ENCODE measurements at regions not wholly inside any gene's neighbourhood (a gene's known extent, or its start where the extent isn't known, plus 50 kb on each side); places are given as distances from the start of the nearest gene placed in this dataset.
"Not testable (repeated sequence)": the region's sequence is repeated elsewhere in the genome, so short reads cannot be mapped to it uniquely, and the experiment has no call there.

DNA sequence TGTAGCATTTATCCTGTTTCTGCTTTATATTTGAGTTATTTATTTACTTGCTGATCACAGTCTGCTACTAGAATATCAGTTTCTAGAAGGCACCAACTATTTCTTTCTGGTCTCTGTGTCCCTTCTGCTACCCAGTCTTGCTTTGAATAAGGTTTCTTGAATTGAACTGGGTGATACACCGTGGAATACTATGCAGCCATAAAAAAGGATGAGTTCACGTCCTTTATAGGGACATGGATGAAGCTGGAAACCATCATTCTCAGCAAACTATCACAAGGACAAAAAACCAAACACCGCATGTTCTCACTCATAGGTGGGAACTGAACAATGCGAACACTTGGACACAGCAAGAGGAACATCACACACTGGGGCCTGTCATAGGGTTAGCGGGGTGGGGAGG, 109.6 kb upstream of the PLXNA2 start:
- H3K79me1 ChIP-seq (ENCODE audit: low read length); H3K9me3 ChIP-seq (ENCODE audit: insufficient read depth, low read depth, low read length); DNase-seq; H2AFZ ChIP-seq (ENCODE audit: insufficient read depth, low read length, poor library complexity); H2BK12ac ChIP-seq (ENCODE audit: low read length); H3K27ac ChIP-seq (ENCODE audit: low read depth, low read length); H3K4me1 ChIP-seq (ENCODE audit: control insufficient read depth in 1 of 2, insufficient read depth in 2 of 2, low read length in 2 of 2); H4K8ac ChIP-seq (ENCODE audit: low read depth, low read length); H3K4me3 ChIP-seq (ENCODE audit: low read depth, low read length); H4K91ac ChIP-seq (ENCODE audit: low read depth, low read length); H3K79me2 ChIP-seq (ENCODE audit: control insufficient read depth, insufficient read depth, low read length, poor library complexity); H3K4me2 ChIP-seq (ENCODE audit: low read length); H2BK5ac ChIP-seq (ENCODE audit: low read depth, low read length, poor library complexity); H3K14ac ChIP-seq (ENCODE audit: low read length); H3K36me3 ChIP-seq (ENCODE audit: control insufficient read depth in 1 of 2, insufficient read depth in 2 of 2, low read length in 2 of 2); H3K18ac ChIP-seq (ENCODE audit: low read length); H3K9ac ChIP-seq (ENCODE audit: low read length); H2BK120ac ChIP-seq (ENCODE audit: insufficient read depth, low read length, poor library complexity); H4K12ac ChIP-seq (ENCODE audit: low read depth, low read length); H3K4ac ChIP-seq (ENCODE audit: low read depth, low read length); H3K23ac ChIP-seq (ENCODE audit: low read length); H3K27me3 ChIP-seq (ENCODE audit: insufficient read depth, low read length); H2AK5ac ChIP-seq (ENCODE audit: low read length): not testable (repeated sequence)
- no CpG with 5 or more reads among the region's 5 CpGs for WGBS (ENCODE audit: extremely low coverage, insufficient coverage, insufficient read length)

DNA sequence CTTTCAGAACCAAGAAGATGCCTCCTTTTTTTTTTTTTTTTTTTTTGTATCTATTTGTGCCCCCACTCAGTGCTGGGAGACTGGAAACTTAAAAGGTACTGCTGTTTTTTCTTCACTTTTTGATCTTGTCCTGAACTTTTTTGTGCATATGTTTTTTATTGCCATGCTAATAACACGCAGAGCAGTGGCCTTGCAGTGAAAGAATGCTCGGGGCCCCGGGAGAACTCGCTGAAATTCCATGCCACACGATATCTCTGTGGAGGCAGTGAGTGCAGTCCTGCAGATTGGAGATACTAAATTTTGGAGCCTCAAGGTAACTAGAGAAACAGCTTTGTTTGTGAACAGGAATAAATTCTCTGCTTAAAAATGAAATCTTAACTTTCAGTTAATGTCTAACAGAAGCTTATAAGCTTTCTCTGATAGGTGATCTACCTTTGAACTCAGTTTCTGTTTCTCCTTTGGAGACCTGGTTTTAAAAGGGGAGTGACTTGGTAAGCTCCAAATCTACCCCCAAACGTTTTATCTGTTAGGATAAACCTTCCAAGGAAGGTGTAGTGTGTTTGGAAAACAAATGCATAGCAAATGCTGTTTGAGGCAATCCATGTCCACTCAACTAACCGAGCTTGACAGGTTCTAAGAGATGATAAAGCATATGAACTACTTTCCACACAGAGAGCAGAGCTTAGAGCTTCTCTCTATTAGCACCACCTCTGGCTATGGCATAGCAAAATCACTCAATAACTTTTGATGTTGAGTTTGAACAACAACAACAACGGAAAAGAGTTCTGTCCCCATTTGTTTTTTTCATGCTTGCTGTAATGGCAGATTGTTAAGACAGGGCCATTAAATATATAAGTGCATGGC, 113.7 kb upstream of the PLXNA2 start:
- Histone ChIP-seq H3K4me3 (ENCODE audit: low read depth, low read length) (no peak overlapping the region), H3K79me1 (ENCODE audit: low read length) (no peaks in the 10 kb centered on the region), H4K8ac (ENCODE audit: low read depth, low read length) (no peak overlapping the region), H4K12ac (ENCODE audit: low read depth, low read length) (no peak overlapping the region), H4K91ac (ENCODE audit: low read depth, low read length) (no peak overlapping the region), H3K23ac (ENCODE audit: low read length) (no peak overlapping the region), H2AK5ac (ENCODE audit: low read length) (no peak overlapping the region), H2BK5ac (ENCODE audit: low read depth, low read length, poor library complexity) (no peak overlapping the region), H2BK12ac (ENCODE audit: low read length) (no peak overlapping the region), H3K18ac (ENCODE audit: low read length) (no peak overlapping the region), H3K79me2 (ENCODE audit: control insufficient read depth, insufficient read depth, low read length, poor library complexity) (no peaks in the 10 kb centered on the region), H3K9ac (ENCODE audit: low read length) (no peak overlapping the region), H3K36me3 (ENCODE audit: control insufficient read depth in 1 of 2, insufficient read depth in 2 of 2, low read length in 2 of 2) (no peaks in the 10 kb centered on the region), H2BK120ac (ENCODE audit: insufficient read depth, low read length, poor library complexity) (no peak overlapping the region), H3K14ac (ENCODE audit: low read length) (no peak overlapping the region), H3K4me2 (ENCODE audit: low read length) (no peak overlapping the region), H3K27me3 (ENCODE audit: insufficient read depth, low read length) (no peaks in the 10 kb centered on the region), H3K4me1 (ENCODE audit: control insufficient read depth in 1 of 2, insufficient read depth in 2 of 2, low read length in 2 of 2) (peaks cover 4 to 6% of the 10 kb centered on the region in 2 experiments), H2AFZ (ENCODE audit: insufficient read depth, low read length, poor library complexity) (no peak overlapping the region), H3K4ac (ENCODE audit: low read depth, low read length) (no peak overlapping the region), H3K9me3 (ENCODE audit: insufficient read depth, low read depth, low read length) (no peaks in the 10 kb centered on the region), H3K27ac (ENCODE audit: low read depth, low read length) (no peak overlapping the region)
- DNase-seq: peak in 1 of 2 donors; percentile 44
- no CpG with 5 or more reads among the region's 8 CpGs for WGBS (ENCODE audit: extremely low coverage, insufficient coverage, insufficient read length)

DNA sequence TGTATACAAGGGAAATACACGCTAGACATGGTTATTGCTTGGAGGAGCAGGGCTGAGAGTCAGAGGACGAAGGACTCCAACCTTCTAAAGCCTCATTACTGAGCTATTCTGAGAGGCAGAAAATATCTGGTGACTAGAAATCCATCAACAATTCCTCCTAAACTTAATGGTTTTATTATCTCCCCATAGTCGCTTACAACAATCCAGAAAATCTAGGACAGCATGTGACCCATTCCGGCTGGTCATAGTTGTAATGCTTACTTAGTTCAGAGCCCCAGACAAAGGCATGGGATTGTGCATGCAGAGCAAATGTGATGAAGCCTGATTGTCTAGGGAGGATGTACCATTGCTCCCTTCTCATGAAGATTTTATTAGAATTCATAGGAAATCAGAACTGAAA, 114.5 kb upstream of the PLXNA2 start:
- no peak overlapping the region for H2BK12ac ChIP-seq (ENCODE audit: low read length)
- no peak overlapping the region for H3K9ac ChIP-seq (ENCODE audit: low read length)
- peak in 1 of 2 donors; percentile 66 for DNase-seq
- no peaks in the 10 kb centered on the region for H3K9me3 ChIP-seq (ENCODE audit: insufficient read depth, low read depth, low read length)
- no CpG with 5 or more reads among the region's 4 CpGs for WGBS (ENCODE audit: extremely low coverage, insufficient coverage, insufficient read length)
- no peaks in the 10 kb centered on the region for H3K79me2 ChIP-seq (ENCODE audit: control insufficient read depth, insufficient read depth, low read length, poor library complexity)
- no peak overlapping the region for H3K4me3 ChIP-seq (ENCODE audit: low read depth, low read length)
- H2AFZ ChIP-seq (ENCODE audit: insufficient read depth, low read length, poor library complexity): no peak overlapping the region
- no peak overlapping the region for H2BK5ac ChIP-seq (ENCODE audit: low read depth, low read length, poor library complexity)
- no peak overlapping the region for H2AK5ac ChIP-seq (ENCODE audit: low read length)
- no peak overlapping the region for H3K4me2 ChIP-seq (ENCODE audit: low read length)
- no peak overlapping the region for H4K12ac ChIP-seq (ENCODE audit: low read depth, low read length)
- no peaks in the 10 kb centered on the region for H3K79me1 ChIP-seq (ENCODE audit: low read length)
- H3K4me1 ChIP-seq (ENCODE audit: control insufficient read depth in 1 of 2, insufficient read depth in 2 of 2, low read length in 2 of 2): peaks cover 4 to 6% of the 10 kb centered on the region in 2 experiments
- H3K27me3 ChIP-seq (ENCODE audit: insufficient read depth, low read length): no peaks in the 10 kb centered on the region
- no peak overlapping the region for H4K8ac ChIP-seq (ENCODE audit: low read depth, low read length)
- H3K36me3 ChIP-seq (ENCODE audit: control insufficient read depth in 1 of 2, insufficient read depth in 2 of 2, low read length in 2 of 2): no peaks in the 10 kb centered on the region
- no peak overlapping the region for H2BK120ac ChIP-seq (ENCODE audit: insufficient read depth, low read length, poor library complexity)
- H3K18ac ChIP-seq (ENCODE audit: low read length): no peak overlapping the region
- no peak overlapping the region for H3K27ac ChIP-seq (ENCODE audit: low read depth, low read length)
- no peak overlapping the region for H3K4ac ChIP-seq (ENCODE audit: low read depth, low read length)
- no peak overlapping the region for H3K23ac ChIP-seq (ENCODE audit: low read length)
- no peak overlapping the region for H3K14ac ChIP-seq (ENCODE audit: low read length)
- no peak overlapping the region for H4K91ac ChIP-seq (ENCODE audit: low read depth, low read length)

DNA sequence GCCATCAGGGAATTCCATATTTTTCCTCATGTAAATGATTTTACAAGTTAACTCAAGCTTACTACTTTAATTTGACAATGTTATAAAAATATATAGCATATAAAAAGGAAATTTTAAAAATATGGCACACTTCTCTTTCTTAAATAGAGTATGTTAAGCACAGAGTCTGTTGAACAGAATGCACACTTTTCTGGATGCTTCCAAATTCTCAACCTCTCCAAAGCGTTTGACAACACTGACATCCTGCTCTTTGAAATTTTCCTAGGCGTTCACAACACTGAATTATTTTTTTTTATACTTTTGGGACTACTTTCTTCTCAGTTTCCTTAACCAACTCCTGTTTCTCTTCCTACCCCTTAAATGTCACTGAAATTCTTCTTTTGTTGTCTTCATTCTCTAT, 117.8 kb upstream of the PLXNA2 start:
- no peaks in the 10 kb centered on the region for H3K27me3 ChIP-seq (ENCODE audit: insufficient read depth, low read length)
- H2BK5ac ChIP-seq (ENCODE audit: low read depth, low read length, poor library complexity): no peak overlapping the region
- H3K18ac ChIP-seq (ENCODE audit: low read length): no peak overlapping the region
- H2AFZ ChIP-seq (ENCODE audit: insufficient read depth, low read length, poor library complexity): no peak overlapping the region
- no peak overlapping the region for H3K14ac ChIP-seq (ENCODE audit: low read length)
- no peak overlapping the region for H3K4me2 ChIP-seq (ENCODE audit: low read length)
- no peak overlapping the region for H3K27ac ChIP-seq (ENCODE audit: low read depth, low read length)
- no peaks in the 10 kb centered on the region for H3K79me2 ChIP-seq (ENCODE audit: control insufficient read depth, insufficient read depth, low read length, poor library complexity)
- no peak overlapping the region for H2AK5ac ChIP-seq (ENCODE audit: low read length)
- H3K9me3 ChIP-seq (ENCODE audit: insufficient read depth, low read depth, low read length): no peaks in the 10 kb centered on the region
- no CpG with 5 or more reads among the region's 2 CpGs for WGBS (ENCODE audit: extremely low coverage, insufficient coverage, insufficient read length)
- no peak overlapping the region for H3K9ac ChIP-seq (ENCODE audit: low read length)
- no peak overlapping the region for H3K4me3 ChIP-seq (ENCODE audit: low read depth, low read length)
- no peak overlapping the region for H4K12ac ChIP-seq (ENCODE audit: low read depth, low read length)
- no peak overlapping the region for H3K23ac ChIP-seq (ENCODE audit: low read length)
- H3K4ac ChIP-seq (ENCODE audit: low read depth, low read length): no peak overlapping the region
- H4K8ac ChIP-seq (ENCODE audit: low read depth, low read length): no peak overlapping the region
- H3K36me3 ChIP-seq (ENCODE audit: control insufficient read depth in 1 of 2, insufficient read depth in 2 of 2, low read length in 2 of 2): no peaks in the 10 kb centered on the region
- H2BK12ac ChIP-seq (ENCODE audit: low read length): no peak overlapping the region
- H2BK120ac ChIP-seq (ENCODE audit: insufficient read depth, low read length, poor library complexity): no peak overlapping the region
- no peak for DNase-seq
- peaks cover 2 to 4% of the 10 kb centered on the region in 2 experiments for H3K4me1 ChIP-seq (ENCODE audit: control insufficient read depth in 1 of 2, insufficient read depth in 2 of 2, low read length in 2 of 2)
- H4K91ac ChIP-seq (ENCODE audit: low read depth, low read length): no peak overlapping the region
- H3K79me1 ChIP-seq (ENCODE audit: low read length): no peaks in the 10 kb centered on the region
